PFSK-1 (cell line): ENCODE measurements at regions not wholly inside any gene's neighbourhood (a gene's known extent, or its start where the extent isn't known, plus 50 kb on each side); places are given as distances from the start of the nearest gene placed in this dataset.

Source experiments
- FOXP2 ChIP-seq: optimal IDR thresholded peaks from 2 replicates; pipeline ENCODE3; 2011; ENCODE audit warnings: borderline replicate concordance, control low read depth, inconsistent platforms; ENCODE audit not compliant: insufficient read depth; ENCODE audit errors: extremely low read length, extremely low read depth
- POLR2AphosphoS5 ChIP-seq: IDR thresholded peaks from 2 replicates; pipeline ENCODE4 v1.6.1; 2012; ENCODE audit warnings: low read depth, mild to moderate bottlenecking, control low read depth, low read length, moderate library complexity
- REST ChIP-seq, 2 experiments: IDR thresholded peaks; 2 replicates each; pipeline versions ENCODE4 v1.6.1 to v1.8.0; 2011 to 2012; ENCODE audit warnings: low read depth in 2 of 2, low read length in 2 of 2, control low read depth in 1 of 2, inconsistent platforms in 1 of 2, mild to moderate bottlenecking in 1 of 2, moderate library complexity in 1 of 2; ENCODE audit not compliant: insufficient read depth in 1 of 2
- SIN3A ChIP-seq: IDR thresholded peaks from 2 replicates; pipeline ENCODE4 v1.6.1; 2012; ENCODE audit warnings: mild to moderate bottlenecking, low read length, moderate library complexity, borderline replicate concordance; ENCODE audit not compliant: insufficient read depth
- TAF1 ChIP-seq: IDR thresholded peaks from 2 replicates; pipeline ENCODE4 v1.6.1; 2012; ENCODE audit warnings: low read length, control low read depth, borderline replicate concordance; ENCODE audit not compliant: insufficient read depth

DNA sequence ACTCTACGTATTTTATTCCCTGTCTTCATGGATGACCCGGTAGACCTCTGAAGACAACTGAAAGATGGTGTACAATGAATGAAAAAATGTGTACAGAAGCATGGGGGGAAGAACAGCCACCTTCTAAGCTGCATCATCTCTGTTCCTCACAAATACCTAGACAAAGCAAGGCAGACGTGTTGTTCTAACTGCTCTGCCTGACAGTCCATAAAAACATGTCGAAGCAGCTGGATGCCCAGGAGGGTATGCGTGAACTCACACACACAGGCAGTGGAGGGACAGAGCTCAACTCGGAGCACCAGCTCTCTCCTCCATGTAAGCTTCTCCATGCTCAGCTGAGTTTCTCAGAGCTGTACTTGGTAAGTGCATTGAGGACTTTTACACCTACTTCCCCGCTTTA is 327.4 kb downstream of the CTTN start:
- no peak for TF ChIP-seq SIN3A
- no peak for TF ChIP-seq TAF1
- no peak for TF ChIP-seq REST (IDR thresholded peaks at IDR 0.05; ENCODE audit: insufficient read depth in 1 of 2, low read depth in 2 of 2, low read length in 2 of 2)
- no peak for TF ChIP-seq POLR2AphosphoS5
- TF ChIP-seq FOXP2, result no peak

DNA sequence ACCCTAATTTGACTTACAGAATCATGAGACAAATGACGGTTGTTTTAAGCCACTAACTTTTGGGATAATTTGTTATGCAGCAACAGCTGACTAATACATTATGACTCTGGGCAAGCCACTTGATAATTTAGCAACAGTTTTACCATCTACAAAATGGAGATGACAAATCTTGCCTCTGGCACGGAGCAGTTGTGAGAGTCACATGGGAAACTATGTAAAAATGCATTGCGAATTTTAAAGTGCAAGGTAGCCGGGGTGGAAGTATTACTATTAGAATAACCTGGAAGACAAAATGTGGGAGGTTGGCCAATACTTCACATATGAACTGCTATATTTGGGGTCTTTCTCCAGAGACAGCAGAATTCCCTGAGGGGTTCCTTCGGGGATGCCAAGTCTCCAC is 328.7 kb downstream of the CTTN start:
- TF ChIP-seq SIN3A, result no peak
- TF ChIP-seq TAF1, result no peak
- no peak for TF ChIP-seq POLR2AphosphoS5
- TF ChIP-seq FOXP2, result no peak
- TF ChIP-seq REST (IDR thresholded peaks at IDR 0.05; ENCODE audit: insufficient read depth in 1 of 2, low read depth in 2 of 2, low read length in 2 of 2), result no peak

DNA sequence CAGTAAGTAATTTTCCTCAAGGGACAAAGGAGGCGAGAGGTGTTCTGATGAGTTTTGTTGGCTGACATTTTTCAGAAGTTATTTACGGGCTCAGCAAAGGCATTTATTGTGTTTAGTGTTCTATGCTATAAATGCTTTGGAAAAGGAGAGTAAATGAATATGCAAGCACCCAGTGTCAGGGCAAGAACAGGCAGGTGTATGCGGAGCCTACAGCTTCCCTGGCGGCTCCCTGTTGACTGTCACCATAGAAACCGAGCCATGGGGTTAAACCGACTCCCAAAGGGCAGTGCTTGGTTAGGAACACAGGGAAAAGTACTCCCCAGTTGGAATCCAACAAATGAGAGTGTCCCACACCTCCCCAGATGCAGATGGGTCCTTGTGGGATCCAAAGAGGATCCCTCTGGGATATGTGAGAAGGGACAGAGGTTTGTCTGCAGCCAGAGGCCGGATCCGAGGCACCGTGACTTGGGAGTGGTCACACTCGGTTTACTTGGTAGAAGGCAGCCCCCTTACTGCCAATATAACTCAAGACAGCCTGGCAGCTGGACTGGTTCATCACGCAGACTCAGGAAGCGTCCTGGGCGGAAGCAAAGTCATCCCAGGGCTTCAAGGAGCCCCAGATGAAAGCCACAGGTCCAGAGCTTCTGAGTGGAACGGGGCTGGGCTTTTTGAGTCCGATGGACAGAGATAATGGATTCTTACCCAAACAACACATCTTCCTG is 329.7 kb downstream of the CTTN start:
- TF ChIP-seq FOXP2 (no peak), TAF1 (no peak), POLR2AphosphoS5 (no peak), SIN3A (no peak), REST (IDR thresholded peaks at IDR 0.05; ENCODE audit: insufficient read depth in 1 of 2, low read depth in 2 of 2, low read length in 2 of 2) (no peak)

DNA sequence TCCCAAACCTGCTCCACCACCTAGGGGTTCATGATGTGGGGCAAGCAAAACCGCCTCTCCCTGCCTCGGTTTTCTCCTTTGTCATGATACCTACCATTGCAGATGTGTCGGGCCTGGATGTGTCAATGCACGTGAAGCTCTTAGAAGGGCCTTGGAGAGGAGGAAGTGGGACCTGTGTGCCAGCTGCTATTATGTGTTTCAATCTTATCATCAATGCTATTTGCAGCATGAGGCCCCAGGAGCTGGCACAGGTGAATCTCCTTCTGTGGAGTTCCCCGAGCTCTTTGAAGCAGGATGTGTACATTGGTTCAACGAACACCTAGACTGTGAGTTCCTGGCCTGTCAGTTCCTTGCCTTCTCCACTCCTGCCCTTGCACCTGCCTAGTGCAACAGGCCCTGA is 331.6 kb downstream of the CTTN start:
- TF ChIP-seq REST (IDR thresholded peaks at IDR 0.05; ENCODE audit: insufficient read depth in 1 of 2, low read depth in 2 of 2, low read length in 2 of 2), result no peak
- TF ChIP-seq FOXP2, result no peak
- TF ChIP-seq TAF1, result no peak
- no peak for TF ChIP-seq POLR2AphosphoS5
- no peak for TF ChIP-seq SIN3A

- no peak for TF ChIP-seq POLR2AphosphoS5
- TF ChIP-seq SIN3A, result no peak
- TF ChIP-seq REST (IDR thresholded peaks at IDR 0.05; ENCODE audit: insufficient read depth in 1 of 2, low read depth in 2 of 2, low read length in 2 of 2), result no peak
- TF ChIP-seq FOXP2, result no peak
- TF ChIP-seq TAF1, result no peak
These were observed 332.1 kb downstream of the CTTN start for GRCh38 chr11:70730411-70730810.
